ENCODE measurements at regions not wholly inside any gene's neighbourhood (a gene's known extent, or its start where the extent isn't known, plus 50 kb on each side); places are given as distances from the start of the nearest gene placed in this dataset.

DNA sequence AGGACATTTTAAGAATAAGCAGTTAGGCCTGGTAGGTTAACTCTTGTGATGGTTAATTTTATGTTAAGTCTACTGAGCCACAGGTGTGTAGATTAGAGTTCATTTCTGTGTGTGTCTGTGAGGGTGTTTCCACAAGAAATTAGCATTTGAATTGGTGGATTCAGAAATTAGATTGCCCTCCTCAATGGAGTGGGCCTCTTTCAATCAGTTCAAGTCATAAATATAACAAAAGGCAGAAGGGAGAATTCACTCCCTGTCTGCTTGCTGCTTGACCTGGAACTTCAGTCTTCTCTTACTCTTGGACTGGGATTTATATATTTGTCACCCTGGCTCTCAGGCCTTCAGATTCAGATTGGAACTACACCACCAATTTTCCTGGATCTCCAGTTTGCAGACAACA, 55.3 kb upstream of the POM121L12 start:
- no peak for DNase-seq

DNA sequence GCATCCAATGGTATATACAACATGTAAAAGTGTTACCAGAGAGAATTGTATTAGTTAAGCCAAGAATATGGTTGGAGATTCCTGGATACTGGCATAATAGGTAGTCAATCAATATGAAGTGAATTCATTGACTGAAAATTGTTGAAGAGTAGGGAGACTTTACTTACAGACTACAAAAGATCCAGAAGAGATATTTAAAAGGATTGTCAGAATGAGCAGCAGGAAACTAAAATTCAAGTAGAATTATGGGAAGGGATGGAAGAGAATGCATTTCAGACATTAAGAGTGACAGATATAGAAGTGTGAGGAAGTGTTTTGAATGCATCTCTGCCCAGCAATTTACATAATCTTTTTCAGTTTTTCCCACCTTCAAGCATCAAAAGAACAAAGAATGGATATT, 62.3 kb upstream of the POM121L12 start:
- no peak for DNase-seq

DNA sequence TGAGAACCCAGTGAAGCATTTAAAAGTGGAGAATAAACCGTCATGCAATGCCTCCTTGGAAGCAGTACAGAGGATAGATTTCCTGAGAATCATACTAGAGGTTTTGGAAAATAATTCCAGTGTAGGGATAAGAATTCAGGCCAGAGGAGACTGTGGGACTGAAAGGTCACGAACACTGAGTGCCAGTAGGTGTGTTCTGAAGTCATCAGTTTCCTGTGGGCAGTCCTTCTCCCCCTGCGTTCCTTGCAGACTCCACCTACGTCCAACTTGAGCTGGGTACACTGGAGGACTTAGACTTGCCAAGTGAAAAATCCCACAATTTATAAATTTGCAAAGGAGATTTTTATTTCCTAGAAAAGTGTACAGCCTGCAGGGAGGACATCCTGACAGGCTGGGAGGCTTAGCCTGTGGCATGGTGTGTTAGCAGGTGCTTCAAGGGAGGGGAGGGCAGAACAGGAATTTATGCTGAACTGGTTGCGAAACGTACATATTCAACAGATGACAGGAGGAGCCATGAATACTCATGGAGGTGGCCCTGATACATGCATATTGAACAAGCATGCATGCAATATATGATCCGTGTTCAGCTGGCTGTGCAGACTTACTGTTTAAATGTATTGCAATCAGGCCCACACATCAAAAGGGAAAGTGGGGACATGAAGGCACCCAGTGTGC, 72.9 kb upstream of the POM121L12 start:
- DNase-seq = no peak

- DNase-seq = no peak
These were observed 74.3 kb upstream of the POM121L12 start for GRCh38 chr7:52961084-52961483.

GRCh38 chr7:52959878-52960660, 75.4 kb upstream of the POM121L12 start:
- no peak for DNase-seq

DNA sequence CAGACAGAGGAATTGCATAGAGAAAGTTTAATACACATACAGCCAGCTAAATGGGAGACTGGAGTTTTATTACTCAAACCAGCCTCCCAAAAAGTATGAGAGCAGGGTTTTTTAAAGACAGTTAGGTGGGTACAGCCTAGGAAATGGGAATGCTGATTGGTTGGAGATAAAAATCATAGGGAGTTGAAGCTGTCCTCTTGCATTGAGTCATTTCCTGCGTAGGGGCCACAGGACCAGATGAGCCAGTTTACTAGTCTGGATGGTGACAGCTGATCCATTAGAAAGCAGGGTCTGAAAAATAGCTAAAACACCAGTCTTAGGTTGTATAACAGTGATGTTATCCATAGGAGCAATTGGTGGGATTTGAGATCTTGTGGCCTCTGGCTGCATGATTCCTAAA, 76.1 kb upstream of the POM121L12 start:
- no peak for DNase-seq

DNA sequence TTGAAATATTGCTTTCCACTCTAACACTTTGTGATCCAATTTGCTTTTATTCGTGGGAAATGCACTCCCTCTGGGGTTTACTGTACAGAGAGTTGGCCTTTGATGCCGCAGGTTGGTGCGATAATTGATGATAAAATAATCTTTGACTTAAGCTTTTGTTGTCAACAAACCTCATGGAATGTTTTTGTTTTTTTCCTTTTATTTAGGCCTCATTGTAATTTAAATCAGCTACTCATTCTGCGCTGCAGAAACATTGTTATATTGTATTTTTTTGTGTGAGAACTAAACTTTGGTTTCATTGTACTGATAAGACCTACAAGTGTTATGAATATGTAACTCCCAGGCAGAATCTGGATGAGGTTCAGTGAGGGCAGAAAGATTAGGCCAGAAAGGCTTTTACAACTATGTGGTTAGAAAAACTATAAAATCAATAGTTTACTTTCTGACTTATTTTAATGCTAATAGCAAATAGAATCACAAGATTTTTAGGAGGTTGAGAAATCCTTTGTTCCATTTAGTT, 76.8 kb upstream of the POM121L12 start:
- no peak for DNase-seq

- DNase-seq = no peak
These were observed 79.0 kb upstream of the POM121L12 start for GRCh38 chr7:52956379-52956915.

- no peak for DNase-seq
These were observed 79.9 kb upstream of the POM121L12 start for GRCh38 chr7:52955522-52955921.

- no peak for DNase-seq
These were observed 90.5 kb upstream of the POM121L12 start for GRCh38 chr7:52944921-52945320.

GRCh38 chr7:52940481-52940880, 95.0 kb upstream of the POM121L12 start:
- no peak for DNase-seq

- no peak for DNase-seq
These were observed 96.8 kb upstream of the POM121L12 start for GRCh38 chr7:52938455-52939133.

DNA sequence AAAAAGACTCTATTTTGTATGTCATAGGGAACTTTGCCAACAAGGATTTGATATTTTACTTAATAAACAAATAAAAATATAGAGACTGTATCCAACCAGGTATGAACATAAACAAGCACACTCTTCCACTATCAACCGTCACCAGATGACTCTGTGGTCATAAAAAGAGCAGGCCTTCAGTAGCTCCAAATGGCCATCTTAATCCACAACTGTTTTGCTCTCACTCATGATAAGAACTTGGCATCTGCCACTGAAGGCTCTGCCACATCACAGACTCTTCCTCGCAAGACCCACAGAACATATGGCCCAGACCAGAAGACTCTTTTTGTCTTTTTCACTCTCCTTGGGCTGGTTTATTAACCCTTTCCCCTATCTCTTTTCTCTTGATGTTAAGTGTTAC, 98.7 kb upstream of the POM121L12 start:
- DNase-seq = no peak

GRCh38 chr7:52928591-52928990, 106.8 kb upstream of the POM121L12 start:
- DNase-seq = no peak

- DNase-seq = no peak
These were observed 110.1 kb upstream of the POM121L12 start for GRCh38 chr7:52925332-52925731.

GRCh38 chr7:52920977-52921376, 114.5 kb upstream of the POM121L12 start:
- no peak for DNase-seq

DNA sequence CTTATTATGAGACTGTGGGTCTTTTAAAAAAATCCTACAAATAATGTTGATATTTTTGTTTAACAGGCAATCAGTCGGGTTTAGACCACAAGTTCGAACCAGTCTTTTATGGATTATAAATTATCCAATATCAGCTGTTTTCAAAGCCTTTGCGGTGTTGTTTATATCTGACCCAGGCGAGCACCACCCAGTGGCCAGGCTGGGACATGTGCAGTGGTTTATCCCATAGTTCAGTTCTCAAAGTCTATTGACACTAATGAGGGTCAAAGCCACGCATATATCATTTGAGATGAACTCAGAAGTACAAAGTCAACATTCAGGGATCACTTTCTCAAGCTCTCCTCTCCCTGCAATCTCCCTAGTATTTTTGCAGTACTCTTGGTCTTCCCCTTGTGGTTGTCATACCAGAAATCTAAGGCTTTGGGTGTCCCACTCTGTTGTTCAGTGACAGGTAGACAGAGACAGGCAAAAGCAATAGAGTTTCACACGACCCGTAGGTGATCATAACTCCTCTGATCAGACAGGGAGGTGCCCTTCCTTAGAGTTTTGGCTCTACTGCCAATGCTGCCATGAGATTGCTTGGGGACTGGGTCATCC, 117.4 kb upstream of the POM121L12 start:
- DNase-seq = no peak

DNA sequence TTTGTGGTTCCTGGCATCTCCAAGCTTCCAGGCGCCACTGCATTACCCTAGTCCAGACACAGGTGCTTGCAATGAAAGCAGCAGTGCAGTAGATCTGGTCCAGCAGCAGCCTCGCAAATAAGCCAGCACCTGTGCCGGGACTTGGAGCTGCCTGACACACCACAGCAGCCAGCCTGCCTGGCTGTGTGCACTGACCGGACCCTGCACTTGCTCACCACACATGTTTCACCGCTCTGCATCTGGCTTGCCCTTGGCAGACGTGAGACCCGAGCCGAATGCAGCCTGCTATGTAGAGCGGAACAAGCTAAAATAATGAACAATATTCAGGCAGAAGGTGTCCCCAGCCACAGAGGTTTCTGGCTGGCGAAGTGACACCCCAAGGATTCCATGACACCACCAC, 123.6 kb upstream of the POM121L12 start:
- DNase-seq = no peak

GRCh38 chr7:52911326-52911725, 124.1 kb upstream of the POM121L12 start:
- no peak for DNase-seq

GRCh38 chr7:52909935-52910334, 125.5 kb upstream of the POM121L12 start:
- DNase-seq = no peak

- no peak for DNase-seq
These were observed 126.3 kb upstream of the POM121L12 start for GRCh38 chr7:52909131-52909530.

DNA sequence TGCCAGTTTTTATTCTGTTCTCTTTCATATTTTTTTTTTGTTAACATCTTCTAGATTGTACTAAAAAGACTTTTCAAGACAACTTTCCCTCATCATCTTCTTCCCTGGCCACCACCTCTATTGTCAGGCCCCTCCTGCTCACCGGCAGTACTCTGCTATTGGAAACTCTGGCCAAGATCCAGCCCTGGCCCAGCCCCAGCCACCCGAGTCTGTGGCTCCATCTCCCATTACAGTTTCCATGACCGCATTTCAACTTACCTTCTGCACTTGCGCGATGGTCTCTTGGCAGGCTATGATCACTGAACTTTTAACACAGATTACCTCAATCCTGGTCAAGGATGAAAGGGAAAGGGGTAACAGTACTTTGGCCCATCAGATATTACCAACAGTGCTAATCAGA, 137.7 kb upstream of the POM121L12 start:
- no peak for DNase-seq
